CD4-positive, alpha-beta T cell treated with Interleukin-10 for 1 hour (primary cell): ENCODE measurements at regions not wholly inside any gene's neighbourhood (a gene's known extent, or its start where the extent isn't known, plus 50 kb on each side); places are given as distances from the start of the nearest gene placed in this dataset.
A peak's percentile ranks its signal among the peaks of the same experiment; 100 is the strongest.

Experiments
- DNase-seq: peaks from one replicate; pipeline ENCODE4 v3.0.0-alpha.2; 2020

DNA sequence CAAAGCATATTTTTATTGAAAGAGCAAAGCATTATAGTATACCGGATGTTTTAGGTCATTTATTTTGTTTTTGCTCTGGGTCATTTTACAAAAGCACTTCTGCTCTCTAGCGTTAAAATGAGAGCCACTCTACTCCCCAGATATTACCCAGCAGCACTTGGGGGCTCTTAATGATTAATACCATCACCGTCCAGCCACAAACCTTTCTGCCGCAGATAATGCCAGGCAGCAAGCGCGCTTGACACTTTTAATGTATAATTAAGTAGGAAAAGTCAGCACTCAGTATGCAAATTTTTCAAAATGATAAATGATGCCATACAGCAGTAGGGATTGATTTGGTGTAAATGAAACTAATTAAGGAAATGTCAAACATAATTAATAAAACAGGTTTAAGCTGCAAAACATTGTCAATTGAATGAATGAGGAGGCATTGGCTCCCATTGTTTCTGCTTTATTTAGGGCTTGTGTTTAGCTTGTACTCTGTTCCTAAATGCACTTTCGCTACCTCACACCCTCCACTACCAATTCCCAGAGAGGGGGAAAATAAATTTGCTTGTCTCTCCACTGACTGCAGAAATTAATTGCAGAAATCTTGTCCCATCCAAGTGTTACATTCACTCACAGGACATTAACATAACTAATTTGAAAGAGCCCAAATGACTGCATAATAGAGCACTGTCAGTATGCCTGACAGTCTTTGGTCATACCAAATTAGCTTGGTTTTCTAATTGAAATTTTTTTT is 358.8 kb upstream of the ARRDC3 start:
- no peak for DNase-seq

DNA sequence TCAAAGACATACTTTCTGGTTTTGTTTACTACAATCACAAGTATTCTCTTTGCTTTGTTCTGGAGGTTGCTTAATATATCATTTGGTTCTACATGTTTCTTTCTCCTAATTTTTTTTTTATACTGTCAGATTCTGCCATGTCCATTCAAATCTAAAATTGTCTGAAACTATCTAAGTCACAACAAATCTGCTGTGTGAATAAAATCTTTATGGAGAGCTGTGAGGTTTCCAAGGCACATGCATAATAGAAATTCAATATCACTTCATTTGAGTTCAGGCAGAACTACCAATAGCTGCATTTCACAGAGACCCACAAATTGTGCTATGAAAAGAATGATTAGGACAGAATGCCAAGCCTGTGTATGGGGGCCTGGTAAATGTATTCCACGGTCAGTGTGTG is 346.9 kb upstream of the ARRDC3 start:
- no peak for DNase-seq

DNA sequence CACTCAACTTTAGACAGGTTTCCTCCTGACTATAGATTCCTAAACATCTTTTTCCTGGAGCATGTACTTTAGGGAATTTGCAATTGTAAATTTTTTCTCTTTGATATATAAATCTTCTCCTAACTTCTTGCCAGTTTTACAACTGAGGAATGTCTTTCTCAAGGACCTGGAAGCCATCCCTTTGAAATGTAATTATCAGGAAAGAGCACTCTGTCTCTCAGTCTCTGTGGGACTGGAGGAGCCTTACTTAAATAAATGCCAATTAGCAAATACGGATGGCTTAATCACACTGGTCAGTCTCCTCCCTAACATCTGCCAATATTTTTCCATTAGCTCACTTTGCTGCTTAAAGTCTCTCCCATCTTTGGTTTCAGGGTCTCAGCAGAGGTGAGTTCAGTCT is 344.3 kb upstream of the ARRDC3 start:
- no peak for DNase-seq

DNA sequence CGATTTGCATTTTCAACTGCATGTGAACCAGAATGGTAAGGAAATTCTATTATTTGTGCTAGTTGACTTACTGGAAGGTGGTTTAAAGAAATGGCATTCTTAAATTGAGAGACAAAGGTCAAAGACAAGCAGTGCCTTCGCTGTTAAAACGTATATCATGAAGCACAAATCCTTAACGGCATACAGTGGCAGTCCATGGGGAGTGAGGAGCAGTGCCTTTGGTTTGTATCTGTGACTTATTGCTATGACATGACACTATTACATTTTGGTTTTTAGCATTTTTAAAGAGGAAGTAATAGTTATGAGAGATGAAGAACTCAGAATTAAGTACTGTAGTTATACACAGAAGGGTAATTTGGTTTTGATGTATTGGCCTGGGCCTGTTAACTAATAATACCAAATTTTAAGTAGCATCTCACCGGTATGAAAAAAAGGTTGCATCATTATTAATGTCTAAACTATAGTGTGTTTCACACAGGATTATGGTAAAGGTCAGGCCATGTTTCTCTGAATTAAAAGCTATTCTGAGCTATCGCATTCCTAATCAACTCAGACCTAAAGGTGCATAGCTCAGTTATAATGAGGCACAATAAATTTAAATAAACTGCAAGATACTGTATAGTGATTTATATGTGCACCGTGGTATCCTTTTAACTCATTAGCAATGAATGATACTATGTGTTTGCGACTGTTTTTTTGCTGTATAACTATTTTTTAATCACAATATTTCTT is 339.8 kb upstream of the ARRDC3 start:
- no peak for DNase-seq

DNA sequence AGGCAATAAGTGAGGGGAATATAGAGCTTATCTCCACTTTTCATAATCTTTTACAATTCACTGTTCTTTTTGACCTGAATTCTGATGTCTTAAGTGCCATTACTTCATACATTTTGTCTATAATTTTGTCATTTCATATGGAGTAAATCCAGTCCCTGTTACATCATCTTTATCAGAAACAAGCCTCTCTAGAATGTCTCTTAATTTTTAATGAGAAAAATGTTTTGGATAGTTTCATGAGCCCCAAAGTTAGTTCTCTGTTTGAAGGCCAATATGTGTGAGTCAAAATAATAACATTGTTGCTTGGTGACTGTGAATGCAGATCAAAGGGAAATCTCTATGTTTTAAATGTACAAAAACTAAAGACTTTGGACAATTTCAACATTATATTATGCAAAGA is 329.6 kb upstream of the ARRDC3 start:
- DNase-seq = no peak

DNA sequence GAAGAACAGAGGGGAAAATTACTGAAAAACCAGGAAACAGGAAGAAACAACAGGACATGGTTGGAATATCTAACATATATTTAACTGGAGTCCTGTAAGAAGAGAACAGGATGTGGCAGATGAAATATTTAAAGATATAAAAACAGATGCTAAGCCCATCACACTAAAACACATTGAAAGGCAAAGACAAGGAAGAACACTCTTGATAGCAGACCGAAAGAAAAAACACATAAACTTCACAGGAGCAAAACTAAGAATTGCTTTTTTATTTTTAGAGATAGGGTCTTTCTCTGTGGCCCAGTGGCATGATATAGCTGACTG is 324.4 kb upstream of the ARRDC3 start:
- DNase-seq = no peak

DNA sequence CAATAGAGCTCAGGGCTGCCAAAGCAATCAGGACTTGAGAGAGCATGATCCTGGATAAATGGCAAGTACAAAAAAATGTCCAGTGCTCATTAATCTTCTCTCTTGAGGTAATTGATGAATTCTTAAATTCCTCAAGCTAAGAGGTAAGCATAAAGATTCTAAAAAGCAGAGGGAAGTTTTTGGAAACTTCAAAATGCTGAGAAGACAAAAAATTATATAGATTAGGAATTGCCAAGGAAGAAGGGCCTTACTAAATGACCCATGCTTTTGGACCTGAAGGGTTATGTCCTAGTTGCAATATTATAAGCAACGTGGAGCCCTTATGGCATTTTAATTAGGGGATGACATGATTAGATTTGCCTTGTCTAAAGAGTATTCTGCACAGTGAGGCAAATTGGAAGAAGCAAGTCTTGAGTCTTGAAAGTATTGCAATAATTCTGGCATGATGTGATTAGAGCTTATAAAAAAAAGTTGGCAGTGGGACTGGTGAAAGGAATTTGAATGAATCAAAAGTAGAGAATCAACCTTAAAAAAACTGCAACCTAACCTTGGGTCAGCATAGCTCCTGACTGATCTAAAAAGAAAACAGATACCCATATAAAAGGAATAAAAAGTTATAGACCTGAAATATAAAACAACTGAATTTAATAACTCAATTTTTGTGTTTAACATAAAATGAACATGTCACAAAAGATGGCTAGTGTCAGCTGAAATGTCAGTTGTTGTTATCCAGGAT is 323.8 kb upstream of the ARRDC3 start:
- DNase-seq = no peak

DNA sequence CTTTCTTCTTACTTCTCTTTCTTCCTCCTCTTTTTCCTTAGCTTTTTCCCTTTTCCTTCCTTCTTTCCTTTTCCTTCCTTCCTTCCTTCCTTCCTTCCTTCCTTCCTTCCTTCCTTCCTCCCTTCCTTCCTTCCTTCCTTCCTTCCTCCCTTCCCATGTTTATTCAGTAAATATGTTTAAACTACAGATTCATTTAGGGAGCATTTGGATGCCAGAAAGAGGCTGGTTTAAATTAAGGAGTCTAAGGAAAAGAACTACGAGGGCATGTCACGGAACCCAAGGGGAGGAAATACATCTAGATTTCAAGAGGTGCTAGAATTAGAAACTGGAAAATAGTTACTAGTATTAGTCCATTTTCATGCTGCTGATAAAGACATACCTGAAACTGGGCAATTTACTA is 320.0 kb upstream of the ARRDC3 start:
- no peak for DNase-seq

DNA sequence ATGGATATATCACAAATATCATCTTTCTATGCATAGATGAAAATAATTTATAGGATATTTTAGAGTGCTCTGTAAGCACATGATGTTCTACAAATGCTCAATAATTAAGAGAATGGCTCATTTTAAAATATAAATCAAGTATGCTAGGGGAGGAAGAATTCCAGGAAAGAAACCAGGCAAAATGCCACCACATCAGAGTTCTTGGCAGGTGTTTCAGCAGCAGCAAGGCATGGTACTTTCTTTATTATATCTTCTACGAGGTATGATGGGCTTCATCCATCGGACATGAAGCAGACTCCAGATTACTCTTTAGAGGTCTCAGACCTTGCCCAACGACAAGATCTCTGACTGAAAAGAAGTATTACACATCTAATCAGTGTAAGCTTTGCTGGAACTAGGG is 316.3 kb upstream of the ARRDC3 start:
- DNase-seq = no peak

DNA sequence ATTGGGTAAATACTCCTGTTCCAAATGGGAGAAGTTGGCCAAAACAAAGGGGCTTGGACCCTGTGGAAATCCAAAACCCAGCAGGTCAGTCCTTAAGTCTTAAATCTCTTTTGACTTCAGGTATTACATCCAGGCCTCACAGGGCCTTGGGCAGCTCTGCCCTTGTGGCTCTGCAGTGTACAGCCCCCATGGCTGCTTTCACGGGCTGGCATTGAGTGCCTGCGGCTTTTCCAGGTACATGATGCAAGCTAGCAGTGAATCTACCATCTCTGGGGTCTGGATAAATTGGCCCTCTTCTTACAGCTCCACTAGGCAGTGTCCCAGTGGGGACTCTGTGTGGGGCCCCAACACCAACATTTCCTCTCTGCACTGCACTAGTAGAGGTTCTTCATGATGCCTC is 308.5 kb upstream of the ARRDC3 start:
- no peak for DNase-seq

DNA sequence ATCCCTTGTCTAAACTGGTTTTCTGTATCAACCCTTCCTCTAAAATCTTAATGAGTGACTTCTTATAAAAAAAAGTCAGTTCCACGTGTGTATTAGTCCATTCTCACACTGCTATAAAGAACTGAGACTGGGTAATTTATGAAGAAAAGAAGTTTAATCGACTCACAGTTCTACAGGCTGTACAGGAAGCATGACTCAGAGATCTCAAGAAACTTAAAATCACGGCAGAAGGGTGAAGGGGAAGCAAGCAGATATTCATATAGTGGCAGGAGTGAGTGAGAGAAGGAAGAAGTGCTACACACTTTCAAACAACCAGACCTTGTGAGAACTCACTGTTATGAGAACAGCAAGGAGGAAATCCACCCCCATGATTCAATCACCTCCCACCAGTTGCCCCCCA is 307.8 kb upstream of the ARRDC3 start:
- no peak for DNase-seq

DNA sequence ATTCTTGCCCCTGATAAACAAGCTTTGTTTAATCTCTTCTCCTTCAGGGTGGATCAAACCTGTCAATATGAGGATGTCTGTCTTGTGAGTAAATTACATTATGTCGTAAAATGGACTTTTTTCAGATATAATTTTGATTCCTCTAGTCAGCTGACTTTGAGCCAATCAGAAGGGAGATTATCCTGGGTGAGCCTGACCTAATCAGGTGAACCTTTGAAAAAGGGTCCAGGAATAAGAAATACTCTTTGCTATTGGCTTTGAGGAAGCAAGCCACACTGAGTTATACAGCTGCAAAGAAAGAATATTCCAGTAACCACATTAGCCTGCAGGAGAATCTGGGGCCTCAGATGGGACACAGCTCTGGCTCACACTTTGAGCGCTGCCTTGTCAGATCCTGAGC is 304.3 kb upstream of the ARRDC3 start:
- DNase-seq = no peak

DNA sequence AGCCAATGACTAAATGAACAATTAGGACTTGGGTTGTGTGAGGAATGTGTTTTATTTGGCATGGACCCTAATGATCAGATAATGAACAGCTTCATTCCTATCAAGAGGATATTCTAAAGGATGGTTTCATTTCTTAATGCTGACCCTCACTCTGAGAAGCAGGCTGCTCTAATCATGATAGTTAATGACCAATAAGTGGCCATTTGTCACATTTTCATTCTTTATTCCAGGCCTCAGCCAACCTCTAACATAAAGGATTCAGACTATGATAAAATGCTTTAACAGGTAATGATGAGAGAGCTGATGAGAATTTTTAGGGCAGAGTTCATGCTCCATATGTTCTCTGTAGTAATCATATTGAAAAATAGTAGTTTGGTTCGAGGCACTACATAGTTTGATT is 301.5 kb upstream of the ARRDC3 start:
- DNase-seq = no peak

DNA sequence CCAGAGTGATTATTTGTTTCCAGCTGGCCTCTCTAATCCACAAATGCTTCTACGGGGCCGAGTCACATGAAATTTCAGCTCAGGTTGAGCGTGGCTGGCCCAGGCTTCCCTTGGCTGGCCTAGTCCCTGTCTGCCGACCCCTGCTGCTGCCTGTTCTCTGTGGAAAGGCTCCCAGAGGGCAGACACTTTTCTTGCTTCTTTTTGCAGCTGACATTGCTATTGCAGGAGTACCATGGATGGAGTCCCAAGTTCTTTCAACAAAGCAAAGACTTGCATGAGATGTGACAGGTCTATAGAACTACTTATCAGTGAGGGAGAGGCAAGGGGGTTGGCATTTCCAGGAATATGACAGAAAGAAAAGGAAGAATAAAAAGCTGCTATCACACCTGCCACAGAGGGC is 287.4 kb upstream of the ARRDC3 start:
- DNase-seq = no peak

DNA sequence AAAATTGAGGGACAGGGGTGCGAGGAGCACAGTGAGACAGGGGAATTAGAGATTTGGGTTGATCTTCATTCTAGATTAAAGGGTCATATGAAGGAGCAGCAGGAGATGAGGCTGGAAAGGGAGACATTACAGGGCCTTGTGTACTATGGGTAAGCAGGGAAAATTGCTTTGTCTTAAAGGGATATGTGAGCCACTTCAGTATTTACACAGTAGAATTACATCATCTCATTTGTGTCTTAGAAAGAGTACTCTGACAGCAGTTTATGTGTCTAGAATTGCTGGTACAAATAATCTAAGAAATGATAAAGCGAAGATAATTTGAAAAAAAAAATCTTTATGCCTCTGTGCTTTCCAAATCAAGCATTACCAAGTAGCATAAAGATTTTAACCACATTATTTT is 287.0 kb upstream of the ARRDC3 start:
- DNase-seq = no peak

DNA sequence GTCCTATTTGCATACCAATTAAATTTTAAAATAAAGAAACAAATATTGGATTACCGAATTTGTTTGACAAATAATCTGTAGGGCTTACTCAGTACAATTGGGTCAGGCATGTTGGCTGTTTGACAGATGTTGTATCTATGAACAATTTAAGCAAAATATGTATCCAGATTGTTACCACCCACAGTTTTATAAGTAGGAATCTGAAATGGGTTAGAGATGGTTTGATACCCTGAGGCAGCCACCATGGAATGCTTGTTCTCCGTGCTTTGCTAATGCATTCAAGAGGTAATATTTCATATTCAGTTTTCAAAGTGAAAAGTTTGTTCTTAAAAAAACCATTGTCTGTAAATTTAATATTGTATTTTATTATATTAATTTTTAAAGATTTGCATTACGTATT is 285.1 kb upstream of the ARRDC3 start:
- no peak for DNase-seq

DNA sequence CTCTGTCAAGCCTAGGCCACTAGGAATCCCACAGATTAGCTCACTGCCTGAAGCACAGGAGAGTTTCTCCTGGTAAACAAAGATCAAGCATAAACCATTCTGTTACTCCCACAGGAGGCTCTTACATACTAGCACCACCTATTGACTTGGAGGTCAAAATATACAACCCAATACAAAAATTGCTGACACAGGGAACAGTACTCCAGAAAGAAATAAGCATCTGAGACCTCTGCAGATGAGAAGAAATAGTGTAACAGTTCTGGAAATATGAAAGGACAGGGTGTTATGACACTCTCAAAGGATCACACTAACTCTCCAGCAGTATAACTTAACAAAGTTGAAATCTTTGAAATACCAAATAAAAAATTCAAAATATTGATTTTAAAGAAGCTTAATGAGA is 269.6 kb upstream of the ARRDC3 start:
- DNase-seq = no peak

DNA sequence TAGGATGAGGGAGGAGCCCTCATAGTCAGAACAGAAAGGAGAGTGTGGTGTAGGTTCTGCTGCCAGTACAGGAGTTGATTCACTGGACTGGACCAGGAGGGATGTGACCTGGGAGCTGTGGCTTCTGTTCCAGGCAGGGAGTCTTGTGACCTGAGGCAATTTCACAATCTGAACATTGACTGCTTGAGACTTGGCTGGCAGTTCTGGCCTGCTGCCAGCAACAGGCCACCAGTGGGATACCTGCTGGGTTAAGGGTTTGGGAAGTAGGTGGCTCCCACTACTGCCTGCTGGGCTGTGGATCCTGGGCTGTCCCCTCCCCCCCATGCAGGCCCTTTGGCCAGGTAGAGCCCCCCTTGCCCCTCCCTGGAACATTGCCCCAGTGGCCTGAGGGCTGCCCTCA is 268.6 kb upstream of the ARRDC3 start:
- DNase-seq = no peak

DNA sequence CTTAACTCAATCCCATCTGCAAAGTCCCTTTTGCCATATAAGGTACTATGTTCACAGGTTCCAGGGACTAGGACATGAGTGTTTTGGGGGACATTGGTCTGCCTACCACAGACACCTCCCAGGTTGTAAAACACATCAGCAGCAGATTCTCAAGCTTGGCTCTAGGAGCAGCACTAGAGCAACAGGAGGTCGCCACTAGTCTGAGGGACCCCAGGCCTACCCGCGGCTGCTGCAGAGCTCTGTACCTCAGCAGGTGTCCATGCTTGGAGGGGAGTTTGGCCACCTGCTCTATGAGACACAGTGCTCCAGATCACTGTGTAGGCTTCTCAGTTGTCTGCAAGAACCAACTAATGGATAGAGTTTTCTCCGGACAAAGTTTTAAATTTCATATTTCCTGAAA is 262.2 kb upstream of the ARRDC3 start:
- DNase-seq = no peak

DNA sequence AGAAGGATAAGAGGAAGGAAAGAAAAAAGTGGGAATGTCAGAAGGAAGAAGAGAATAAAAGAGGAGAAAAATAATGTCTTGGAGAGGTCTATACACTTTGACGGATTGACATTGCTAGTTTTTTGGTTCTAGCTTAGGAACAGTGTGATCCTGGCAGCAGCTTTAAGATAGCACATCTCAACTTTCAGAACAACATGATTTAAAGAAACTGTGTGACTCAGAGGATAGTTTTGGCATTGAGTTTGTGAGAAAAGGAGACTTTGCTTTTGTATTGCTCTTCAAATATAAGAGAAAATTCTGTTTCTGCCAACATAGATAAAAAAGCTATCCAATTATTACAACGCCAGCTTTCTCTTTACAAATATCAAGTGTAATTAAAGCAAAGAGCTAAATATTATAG is 260.7 kb upstream of the ARRDC3 start:
- DNase-seq = no peak

DNA sequence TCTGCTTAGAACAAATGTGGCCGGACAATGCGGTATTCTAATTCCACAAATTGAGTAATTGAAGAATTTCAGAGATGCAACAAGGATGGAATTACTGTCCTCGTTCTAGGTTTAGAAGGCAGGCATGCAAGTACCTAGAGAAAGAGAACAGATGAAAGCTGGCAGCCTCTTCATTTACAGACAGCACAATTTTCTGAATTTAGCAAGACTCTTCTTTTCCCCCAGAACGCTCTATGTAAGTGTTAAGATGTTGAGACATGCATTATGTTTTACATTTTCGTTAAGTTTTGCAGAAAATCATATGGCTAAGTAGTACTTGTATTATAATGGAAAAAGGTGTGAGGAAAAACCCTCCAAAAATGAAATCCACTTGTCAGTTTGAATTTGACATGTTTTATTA is 259.5 kb upstream of the ARRDC3 start:
- DNase-seq = no peak

DNA sequence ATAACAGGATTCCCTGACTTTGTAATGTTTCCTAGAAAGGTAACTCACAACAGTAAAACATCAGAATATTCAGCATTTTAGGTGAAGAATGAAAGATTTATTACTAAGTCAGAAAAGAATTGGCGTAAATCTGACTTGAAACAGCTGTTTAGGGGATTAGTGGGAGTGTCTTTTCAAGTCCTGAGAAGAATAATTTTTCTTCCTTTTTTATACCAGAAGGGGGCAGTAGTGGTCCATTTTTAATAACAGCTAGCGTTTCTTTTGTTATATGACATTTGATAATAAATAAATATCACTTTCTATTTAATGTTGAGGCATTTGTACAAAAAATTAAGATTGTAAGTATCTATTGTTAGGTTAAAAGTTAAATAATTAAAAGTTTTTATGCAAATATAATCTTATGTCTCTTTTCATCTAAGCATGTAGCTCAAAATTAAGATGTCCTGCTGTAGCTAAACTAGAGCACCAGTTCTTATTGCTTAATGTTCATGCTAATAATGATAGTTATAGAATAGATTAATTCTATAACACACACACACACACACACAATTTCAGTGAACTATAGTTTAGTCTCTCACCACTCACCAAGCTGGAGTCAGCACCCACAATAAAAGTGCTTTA is 258.7 kb upstream of the ARRDC3 start:
- peak; percentile 34 for DNase-seq

DNA sequence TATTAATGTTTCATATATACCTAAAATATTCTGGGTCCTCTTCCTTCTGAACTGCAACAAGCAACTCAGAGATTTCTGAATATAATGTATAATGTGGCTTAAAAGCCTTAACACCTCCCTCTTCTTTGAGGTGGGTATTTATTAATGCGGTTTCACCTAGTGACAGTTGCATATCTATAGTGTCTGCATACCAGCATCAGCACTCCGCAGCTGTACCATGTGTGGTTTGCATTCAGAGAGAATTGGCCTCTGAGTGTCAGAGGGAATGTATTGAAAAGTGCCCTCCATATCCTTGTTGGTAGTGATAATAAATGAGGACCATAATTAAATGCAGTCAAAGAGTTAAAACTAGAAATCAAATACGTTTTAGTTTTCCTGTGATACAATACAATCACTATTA is 256.6 kb upstream of the ARRDC3 start:
- DNase-seq = no peak

DNA sequence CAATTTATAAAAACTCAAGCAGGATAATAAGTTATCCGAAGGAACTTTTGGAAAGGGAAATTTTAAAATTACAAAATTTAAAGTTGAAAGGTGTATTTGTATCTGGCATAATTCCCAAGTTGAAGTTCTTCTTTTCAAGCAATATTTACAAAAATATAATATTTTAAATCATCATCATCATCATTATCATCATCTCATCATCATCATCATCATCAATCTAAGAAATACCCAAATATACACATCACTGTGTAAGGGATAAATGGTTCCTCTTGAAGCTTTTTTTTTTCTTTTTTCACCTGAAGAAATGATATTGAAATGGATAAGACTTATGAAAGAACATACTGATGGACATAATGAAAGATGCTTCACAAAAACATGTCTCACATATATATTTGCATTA is 254.9 kb upstream of the ARRDC3 start:
- DNase-seq = no peak
